IPS DF 6.9 (cell line): ENCODE measurements at regions not wholly inside any gene's neighbourhood (a gene's known extent, or its start where the extent isn't known, plus 50 kb on each side); places are given as distances from the start of the nearest gene placed in this dataset.
"Not testable (repeated sequence)": the region's sequence is repeated elsewhere in the genome, so short reads cannot be mapped to it uniquely, and the experiment has no call there.

ENCODE experiments used
- DNase-seq: peaks from one replicate; pipeline ENCODE4 v3.0.0-alpha.2; 2013; ENCODE audit warnings: low read depth, low spot score
- H3K27ac ChIP-seq: one replicate; pipeline ENCODE4 v1.5.1; 2013; ENCODE audit warnings: low read length, control low read depth
- H3K27me3 ChIP-seq: 2 replicates; pipeline ENCODE4 v1.6.1; 2013; ENCODE audit warnings: mild to moderate bottlenecking, low read length; ENCODE audit not compliant: control insufficient read depth, insufficient read depth
- H3K36me3 ChIP-seq: 2 replicates; pipeline ENCODE4 v1.6.1; 2013; ENCODE audit warnings: low read length; ENCODE audit not compliant: control insufficient read depth, insufficient read depth
- H3K4me1 ChIP-seq: 2 replicates; pipeline ENCODE4 v1.6.1; 2013; ENCODE audit warnings: low read length; ENCODE audit not compliant: control insufficient read depth, insufficient read depth
- H3K4me3 ChIP-seq: 2 replicates; pipeline ENCODE4 v1.5.1; 2013; ENCODE audit warnings: mild to moderate bottlenecking, low read length
- H3K9me3 ChIP-seq: 2 replicates; pipeline ENCODE4 v1.6.1; 2013; ENCODE audit warnings: low read length, inconsistent platforms; ENCODE audit not compliant: control insufficient read depth, insufficient read depth
- WGBS: extraction: QIAGEN DNeasy Blood & Tissue Kit; methylation state at CpG from one replicate; pipeline ENCODE4 v1.1.7; 2013; ENCODE audit warnings: mixed read lengths, missing lambda C conversion rate; ENCODE audit not compliant: insufficient read length, insufficient coverage; 5-methylcytosine and 5-hydroxymethylcytosine counted together

GRCh38 chr22:11017108-11017507, 4510.9 kb upstream of the OR11H1 start:
- not testable (repeated sequence) for DNase-seq
- no CpG with 5 or more reads among the region's 8 CpGs for WGBS

GRCh38 chr22:11020522-11020921, 4507.5 kb upstream of the OR11H1 start:
- WGBS: no CpG with 5 or more reads among the region's 8 CpGs

More at GRCh38 chr22:11017108-11017507, 4510.9 kb upstream of the OR11H1 start:
- H3K27ac ChIP-seq, H3K4me3 ChIP-seq, H3K36me3 ChIP-seq, H3K27me3 ChIP-seq, H3K4me1 ChIP-seq, H3K9me3 ChIP-seq: not testable (repeated sequence)

GRCh38 chr22:11026541-11026940, 4501.5 kb upstream of the OR11H1 start:
- H3K36me3 ChIP-seq, H3K27ac ChIP-seq, H3K4me3 ChIP-seq, H3K4me1 ChIP-seq, H3K27me3 ChIP-seq, DNase-seq: not testable (repeated sequence)
- WGBS: no CpG with 5 or more reads among the region's 4 CpGs
- H3K9me3 ChIP-seq: peaks cover 20% of the 10 kb centered on the region

More at GRCh38 chr22:11020522-11020921, 4507.5 kb upstream of the OR11H1 start:
- H3K4me3 ChIP-seq, H3K27ac ChIP-seq, H3K27me3 ChIP-seq, H3K9me3 ChIP-seq, H3K36me3 ChIP-seq, DNase-seq, H3K4me1 ChIP-seq: not testable (repeated sequence)

GRCh38 chr22:11027064-11027463, 4500.9 kb upstream of the OR11H1 start:
- DNase-seq, H3K4me3 ChIP-seq: not testable (repeated sequence)
- no CpG with 5 or more reads among the region's 9 CpGs for WGBS

GRCh38 chr22:11027532-11027931, 4500.5 kb upstream of the OR11H1 start:
- not testable (repeated sequence) for H3K36me3 ChIP-seq, H3K27me3 ChIP-seq, DNase-seq, H3K4me1 ChIP-seq, H3K27ac ChIP-seq, H3K4me3 ChIP-seq
- WGBS: no CpG with 5 or more reads among the region's 1 CpG
- H3K9me3 ChIP-seq: peaks cover 23% of the 10 kb centered on the region

More at GRCh38 chr22:11027064-11027463, 4500.9 kb upstream of the OR11H1 start:
- not testable (repeated sequence) for H3K27ac ChIP-seq, H3K36me3 ChIP-seq, H3K4me1 ChIP-seq, H3K27me3 ChIP-seq
- H3K9me3 ChIP-seq: peaks cover 21% of the 10 kb centered on the region

- DNase-seq, H3K27me3 ChIP-seq, H3K36me3 ChIP-seq, H3K4me1 ChIP-seq, H3K4me3 ChIP-seq, H3K27ac ChIP-seq: not testable (repeated sequence)
- no CpG with 5 or more reads among the region's 1 CpG for WGBS
- peaks cover 23% of the 10 kb centered on the region for H3K9me3 ChIP-seq
Observed at GRCh38 chr22:11028180-11028579, 4499.8 kb upstream of the OR11H1 start.

GRCh38 chr22:11029534-11029933, 4498.5 kb upstream of the OR11H1 start:
- not testable (repeated sequence) for H3K27me3 ChIP-seq, H3K36me3 ChIP-seq, DNase-seq, H3K27ac ChIP-seq, H3K4me3 ChIP-seq, H3K4me1 ChIP-seq
- WGBS: no CpG with 5 or more reads among the region's 8 CpGs
- H3K9me3 ChIP-seq: peaks cover 22% of the 10 kb centered on the region

- not testable (repeated sequence) for H3K27ac ChIP-seq, DNase-seq, H3K4me3 ChIP-seq, H3K36me3 ChIP-seq, H3K4me1 ChIP-seq, H3K27me3 ChIP-seq
- H3K9me3 ChIP-seq: peaks cover 24% of the 10 kb centered on the region
- no CpG with 5 or more reads among the region's 6 CpGs for WGBS
Observed at GRCh38 chr22:11029967-11030366, 4498.0 kb upstream of the OR11H1 start.

- H3K4me3 ChIP-seq, H3K27ac ChIP-seq, H3K4me1 ChIP-seq, H3K36me3 ChIP-seq, DNase-seq, H3K27me3 ChIP-seq: not testable (repeated sequence)
- H3K9me3 ChIP-seq: peaks cover 25% of the 10 kb centered on the region
- WGBS: no CpG with 5 or more reads among the region's 12 CpGs
Observed at GRCh38 chr22:11030571-11031410, 4497.2 kb upstream of the OR11H1 start.

- not testable (repeated sequence) for H3K27me3 ChIP-seq, DNase-seq, H3K27ac ChIP-seq, H3K36me3 ChIP-seq, H3K4me1 ChIP-seq, H3K4me3 ChIP-seq
- WGBS: no CpG with 5 or more reads among the region's 13 CpGs
- H3K9me3 ChIP-seq: peaks cover 26% of the 10 kb centered on the region
Observed at GRCh38 chr22:11032115-11032514, 4495.9 kb upstream of the OR11H1 start.

GRCh38 chr22:11034660-11034987, 4493.4 kb upstream of the OR11H1 start:
- not testable (repeated sequence) for DNase-seq, H3K27ac ChIP-seq, H3K4me1 ChIP-seq, H3K4me3 ChIP-seq, H3K27me3 ChIP-seq, H3K36me3 ChIP-seq
- no CpG with 5 or more reads among the region's 6 CpGs for WGBS
- peaks cover 26% of the 10 kb centered on the region for H3K9me3 ChIP-seq
